Caco-2 (cell line): ENCODE measurements at regions not wholly inside any gene's neighbourhood (a gene's known extent, or its start where the extent isn't known, plus 50 kb on each side); places are given as distances from the start of the nearest gene placed in this dataset.
"Not testable (repeated sequence)": the region's sequence is repeated elsewhere in the genome, so short reads cannot be mapped to it uniquely, and the experiment has no call there.

ENCODE experiments used
- BruUV-seq: library from RNA; stranded (reverse); fragments of 400-500 nt; replicated peaks from 2 replicates; lab custom pipeline; 2021; lab: Mats Ljungman, UMichigan
- CTCF ChIA-PET: fragments of 300-600 bp; sonication (Branson Sonifier 250); formaldehyde crosslinking; loops from one replicate; lab custom pipeline; 2022; ENCODE audit warnings: antibody characterized with exemption; lab: Charles Lee
- POLR2A ChIA-PET: fragments of 300-600 bp; sonication (Branson Sonifier 250); formaldehyde crosslinking; loops from one replicate; lab custom pipeline; 2022; ENCODE audit warnings: antibody characterized with exemption; lab: Charles Lee
- DNase-seq, 2 experiments: peaks; one replicate each; pipeline versions ENCODE4 v3.0.0 to v3.0.0-alpha.2; 2020 to 2022
- H3K27me3 ChIP-seq: replicated peaks from 2 replicates; pipeline ENCODE4 v1.6.0; 2011; ENCODE audit warnings: low read length; ENCODE audit not compliant: control insufficient read depth, insufficient read depth
- H3K36me3 ChIP-seq: 2 replicates; pipeline ENCODE4 v1.5.1; 2011; ENCODE audit warnings: low read length; ENCODE audit not compliant: control insufficient read depth, insufficient read depth
- H3K4me1 ChIP-seq: fragments of 250-450 bp; sonication (Bioruptor Pico); 2 replicates; pipeline ENCODE4 v1.5.1; 2020; ENCODE audit warnings: mild to moderate bottlenecking
- H3K4me3 ChIP-seq: 2 replicates; pipeline ENCODE4 v1.5.1; 2011; ENCODE audit warnings: low read depth, mild to moderate bottlenecking, control low read depth, low read length
- H3K9me3 ChIP-seq: fragments of 250-450 bp; sonication (Bioruptor Pico); 2 replicates; pipeline ENCODE4 v1.5.1; 2020; ENCODE audit warnings: mild to moderate bottlenecking, moderate library complexity
- H3K27ac Mint-ChIP-seq: one replicate; pipeline ENCODE4 v1.8.0; 2022; ENCODE audit warnings: mixed read lengths; ENCODE audit not compliant: unreplicated experiment
- H3K27me3 Mint-ChIP-seq: one replicate; pipeline ENCODE4 v1.8.0; 2022; ENCODE audit warnings: mixed read lengths; ENCODE audit not compliant: insufficient read depth, unreplicated experiment
- H3K36me3 Mint-ChIP-seq: one replicate; pipeline ENCODE4 v1.8.0; 2022; ENCODE audit warnings: mild to moderate bottlenecking, mixed read lengths; ENCODE audit not compliant: insufficient read depth, unreplicated experiment
- H3K4me1 Mint-ChIP-seq: one replicate; pipeline ENCODE4 v1.8.0; 2022; ENCODE audit warnings: low read depth, mixed read lengths; ENCODE audit not compliant: unreplicated experiment
- H3K4me3 Mint-ChIP-seq: one replicate; pipeline ENCODE4 v1.8.0; 2022; ENCODE audit warnings: mild to moderate bottlenecking, moderate library complexity, mixed read lengths; ENCODE audit not compliant: unreplicated experiment
- H3K9me3 Mint-ChIP-seq: one replicate; pipeline ENCODE4 v1.8.0; 2022; ENCODE audit warnings: mixed read lengths; ENCODE audit not compliant: unreplicated experiment
- intact Hi-C: fragments of 100-400 bp; cut with micrococcal nuclease; formaldehyde crosslinking; loops from one replicate; pipeline ENCODE4 v1.10.0; 2022; ENCODE audit not compliant: unreplicated experiment

DNA sequence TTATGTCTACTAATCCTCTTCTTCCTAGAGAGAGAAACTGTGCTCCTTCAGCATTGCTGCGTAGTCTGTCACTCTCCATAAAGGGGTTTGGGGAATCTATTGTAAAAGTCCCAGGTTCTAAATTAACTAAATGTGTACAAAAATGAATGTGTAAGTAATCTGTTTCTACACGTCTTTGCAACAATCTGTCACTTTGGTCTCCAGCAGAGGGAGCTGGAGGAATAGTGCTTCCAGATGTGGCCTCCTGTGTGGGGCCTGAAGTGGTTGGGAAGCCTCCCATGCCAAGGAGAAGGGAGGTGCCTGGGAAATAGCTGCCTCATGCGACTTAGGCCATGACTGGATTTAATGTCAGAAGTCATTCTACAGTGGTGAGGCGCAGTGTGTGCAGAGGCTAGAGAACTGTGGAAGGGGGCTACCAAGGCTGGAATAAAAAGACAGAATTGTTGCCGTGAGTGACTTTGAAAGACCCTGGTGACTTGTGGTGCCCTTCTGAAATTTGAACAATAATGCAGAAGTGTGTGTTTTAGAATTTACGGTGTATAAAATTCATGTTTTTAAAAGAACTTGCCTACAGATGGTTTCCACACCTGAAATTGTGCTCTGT, 54.5 kb upstream of the UXS1 start:
- H3K27me3 ChIP-seq, H3K27me3 Mint-ChIP-seq, POLR2A ChIA-PET, H3K4me3 Mint-ChIP-seq, BruUV-seq, H3K36me3 Mint-ChIP-seq, H3K36me3 ChIP-seq, H3K9me3 Mint-ChIP-seq, H3K4me1 ChIP-seq, H3K9me3 ChIP-seq, H3K4me3 ChIP-seq, H3K27ac Mint-ChIP-seq, H3K4me1 Mint-ChIP-seq: not testable (repeated sequence)
- intact Hi-C loops, result loop anchor here (2.0 to 5.0 kb wide), 3 partner anchors 144 to 334 kb away; no protein-coding TSS in a partner anchor
- CTCF ChIA-PET, result interaction anchor here (0.7 kb wide), 1 partner anchor 335 kb away, joined by 3 read pairs; no protein-coding TSS in a partner anchor
- DNase-seq, result peak in 1 of 2 experiments; percentile 35
